ENCODE measurements at regions not wholly inside any gene's neighbourhood (a gene's known extent, or its start where the extent isn't known, plus 50 kb on each side); places are given as distances from the start of the nearest gene placed in this dataset.

- no peaks in the 10 kb centered on the region for H3K36me3 ChIP-seq (ENCODE audit: insufficient read depth, low read length)
- no peak for TF ChIP-seq EZH2 (IDR thresholded peaks at IDR 0.05)
- no peak for TF ChIP-seq POLR2AphosphoS5 (IDR thresholded peaks at IDR 0.05; ENCODE audit: borderline replicate concordance, low read depth, low read length)
- TF ChIP-seq FOXP2 (optimal IDR thresholded peaks at IDR 0.05; ENCODE audit: control extremely low read depth, extremely low read length, insufficient read depth): no peak
Observed at GRCh38 chr5:84816160-84816559, 431.5 kb upstream of the EDIL3 start.

GRCh38 chr5:84805473-84805872, 420.8 kb upstream of the EDIL3 start:
- no peak overlapping the region for H3K9ac ChIP-seq (ENCODE audit: insufficient read length)
- H3K9me3 ChIP-seq (ENCODE audit: low read depth, low read length): no peaks in the 10 kb centered on the region
- TF ChIP-seq POLR2AphosphoS5 (IDR thresholded peaks at IDR 0.05; ENCODE audit: borderline replicate concordance, low read depth, low read length) (no peak), FOXP2 (optimal IDR thresholded peaks at IDR 0.05; ENCODE audit: control extremely low read depth, extremely low read length, insufficient read depth) (no peak), EZH2 (IDR thresholded peaks at IDR 0.05) (no peak)

More at GRCh38 chr5:84816160-84816559, 431.5 kb upstream of the EDIL3 start:
- no peaks in the 10 kb centered on the region for H3K9me3 ChIP-seq (ENCODE audit: low read depth, low read length)
- DNase-seq (ENCODE audit: low read depth, low spot score): no peak
- H3K27ac ChIP-seq: no peak overlapping the region
- H3K4me3 ChIP-seq: no peak overlapping the region
- H3K9ac ChIP-seq (ENCODE audit: insufficient read length): no peak overlapping the region

GRCh38 chr5:84796399-84796798, 411.7 kb upstream of the EDIL3 start:
- no peaks in the 10 kb centered on the region for H3K36me3 ChIP-seq (ENCODE audit: insufficient read depth, low read length)
- TF ChIP-seq FOXP2 (optimal IDR thresholded peaks at IDR 0.05; ENCODE audit: control extremely low read depth, extremely low read length, insufficient read depth) (no peak), POLR2AphosphoS5 (IDR thresholded peaks at IDR 0.05; ENCODE audit: borderline replicate concordance, low read depth, low read length) (no peak), EZH2 (IDR thresholded peaks at IDR 0.05) (no peak)

More at GRCh38 chr5:84805473-84805872, 420.8 kb upstream of the EDIL3 start:
- H3K27ac ChIP-seq: no peak overlapping the region
- no peak for DNase-seq (ENCODE audit: low read depth, low spot score)
- no peak overlapping the region for H3K4me3 ChIP-seq
- H3K36me3 ChIP-seq (ENCODE audit: insufficient read depth, low read length): no peaks in the 10 kb centered on the region

GRCh38 chr5:84794486-84795035, 409.9 kb upstream of the EDIL3 start:
- TF ChIP-seq FOXP2 (optimal IDR thresholded peaks at IDR 0.05; ENCODE audit: control extremely low read depth, extremely low read length, insufficient read depth) (no peak), EZH2 (IDR thresholded peaks at IDR 0.05) (no peak), POLR2AphosphoS5 (IDR thresholded peaks at IDR 0.05; ENCODE audit: borderline replicate concordance, low read depth, low read length) (no peak)
- Histone ChIP-seq H3K36me3 (ENCODE audit: insufficient read depth, low read length) (no peaks in the 10 kb centered on the region), H3K27ac (no peak overlapping the region), H3K4me3 (no peak overlapping the region), H3K9me3 (ENCODE audit: low read depth, low read length) (no peaks in the 10 kb centered on the region), H3K9ac (ENCODE audit: insufficient read length) (no peak overlapping the region)
- no peak for DNase-seq (ENCODE audit: low read depth, low spot score)

More at GRCh38 chr5:84796399-84796798, 411.7 kb upstream of the EDIL3 start:
- H3K9me3 ChIP-seq (ENCODE audit: low read depth, low read length): no peaks in the 10 kb centered on the region
- no peak for DNase-seq (ENCODE audit: low read depth, low spot score)
- H3K9ac ChIP-seq (ENCODE audit: insufficient read length): no peak overlapping the region
- no peak overlapping the region for H3K27ac ChIP-seq
- H3K4me3 ChIP-seq: no peak overlapping the region

- no peak for DNase-seq (ENCODE audit: low read depth, low spot score)
- Histone ChIP-seq H3K9me3 (ENCODE audit: low read depth, low read length) (no peaks in the 10 kb centered on the region), H3K27ac (no peak overlapping the region), H3K4me3 (no peak overlapping the region), H3K9ac (ENCODE audit: insufficient read length) (no peak overlapping the region), H3K36me3 (ENCODE audit: insufficient read depth, low read length) (no peaks in the 10 kb centered on the region)
- TF ChIP-seq FOXP2 (optimal IDR thresholded peaks at IDR 0.05; ENCODE audit: control extremely low read depth, extremely low read length, insufficient read depth) (no peak), EZH2 (IDR thresholded peaks at IDR 0.05) (no peak), POLR2AphosphoS5 (IDR thresholded peaks at IDR 0.05; ENCODE audit: borderline replicate concordance, low read depth, low read length) (no peak)
Observed at GRCh38 chr5:84791730-84792129, 407.1 kb upstream of the EDIL3 start.

GRCh38 chr5:84791138-84791537, 406.5 kb upstream of the EDIL3 start:
- TF ChIP-seq FOXP2 (optimal IDR thresholded peaks at IDR 0.05; ENCODE audit: control extremely low read depth, extremely low read length, insufficient read depth) (no peak), POLR2AphosphoS5 (IDR thresholded peaks at IDR 0.05; ENCODE audit: borderline replicate concordance, low read depth, low read length) (no peak), EZH2 (IDR thresholded peaks at IDR 0.05) (no peak)
- no peaks in the 10 kb centered on the region for H3K36me3 ChIP-seq (ENCODE audit: insufficient read depth, low read length)
- no peak overlapping the region for H3K9ac ChIP-seq (ENCODE audit: insufficient read length)
- DNase-seq (ENCODE audit: low read depth, low spot score): no peak
- no peak overlapping the region for H3K27ac ChIP-seq
- H3K4me3 ChIP-seq: no peak overlapping the region
- no peaks in the 10 kb centered on the region for H3K9me3 ChIP-seq (ENCODE audit: low read depth, low read length)

- Histone ChIP-seq H3K36me3 (ENCODE audit: insufficient read depth, low read length) (no peaks in the 10 kb centered on the region), H3K9me3 (ENCODE audit: low read depth, low read length) (no peaks in the 10 kb centered on the region), H3K27ac (no peak overlapping the region), H3K4me3 (no peak overlapping the region), H3K9ac (ENCODE audit: insufficient read length) (no peak overlapping the region)
- DNase-seq (ENCODE audit: low read depth, low spot score): no peak
- no peak for TF ChIP-seq FOXP2 (optimal IDR thresholded peaks at IDR 0.05; ENCODE audit: control extremely low read depth, extremely low read length, insufficient read depth)
- no peak for TF ChIP-seq EZH2 (IDR thresholded peaks at IDR 0.05)
- TF ChIP-seq POLR2AphosphoS5 (IDR thresholded peaks at IDR 0.05; ENCODE audit: borderline replicate concordance, low read depth, low read length): no peak
Observed at GRCh38 chr5:84790406-84790805, 405.7 kb upstream of the EDIL3 start.

- Histone ChIP-seq H3K9ac (ENCODE audit: insufficient read length) (no peak overlapping the region), H3K36me3 (ENCODE audit: insufficient read depth, low read length) (no peaks in the 10 kb centered on the region), H3K9me3 (ENCODE audit: low read depth, low read length) (no peaks in the 10 kb centered on the region), H3K4me3 (no peak overlapping the region), H3K27ac (no peak overlapping the region)
- no peak for DNase-seq (ENCODE audit: low read depth, low spot score)
- TF ChIP-seq FOXP2 (optimal IDR thresholded peaks at IDR 0.05; ENCODE audit: control extremely low read depth, extremely low read length, insufficient read depth): no peak
- no peak for TF ChIP-seq EZH2 (IDR thresholded peaks at IDR 0.05)
- TF ChIP-seq POLR2AphosphoS5 (IDR thresholded peaks at IDR 0.05; ENCODE audit: borderline replicate concordance, low read depth, low read length): no peak
Observed at GRCh38 chr5:84783003-84783402, 398.3 kb upstream of the EDIL3 start.

- no peaks in the 10 kb centered on the region for H3K36me3 ChIP-seq (ENCODE audit: insufficient read depth, low read length)
- H3K9ac ChIP-seq (ENCODE audit: insufficient read length): no peak overlapping the region
- no peak overlapping the region for H3K4me3 ChIP-seq
- no peak overlapping the region for H3K27ac ChIP-seq
- TF ChIP-seq POLR2AphosphoS5 (IDR thresholded peaks at IDR 0.05; ENCODE audit: borderline replicate concordance, low read depth, low read length) (no peak), EZH2 (IDR thresholded peaks at IDR 0.05) (no peak), FOXP2 (optimal IDR thresholded peaks at IDR 0.05; ENCODE audit: control extremely low read depth, extremely low read length, insufficient read depth) (no peak)
- DNase-seq (ENCODE audit: low read depth, low spot score): no peak
- H3K9me3 ChIP-seq (ENCODE audit: low read depth, low read length): no peaks in the 10 kb centered on the region
Observed at GRCh38 chr5:84779186-84779585, 394.5 kb upstream of the EDIL3 start.
